Hematopoietic multipotent progenitor cell treated with erythropoietin and hydrocortisone succinate and interleukin-3 and kit ligand, for 6 days (in vitro differentiated cells): ENCODE measurements at regions not wholly inside any gene's neighbourhood (a gene's known extent, or its start where the extent isn't known, plus 50 kb on each side); places are given as distances from the start of the nearest gene placed in this dataset.
"Not testable (repeated sequence)": the region's sequence is repeated elsewhere in the genome, so short reads cannot be mapped to it uniquely, and the experiment has no call there.

Experiments used
- DNase-seq: peaks from one replicate; pipeline ENCODE4 v3.0.0-alpha.2; 2015

DNA sequence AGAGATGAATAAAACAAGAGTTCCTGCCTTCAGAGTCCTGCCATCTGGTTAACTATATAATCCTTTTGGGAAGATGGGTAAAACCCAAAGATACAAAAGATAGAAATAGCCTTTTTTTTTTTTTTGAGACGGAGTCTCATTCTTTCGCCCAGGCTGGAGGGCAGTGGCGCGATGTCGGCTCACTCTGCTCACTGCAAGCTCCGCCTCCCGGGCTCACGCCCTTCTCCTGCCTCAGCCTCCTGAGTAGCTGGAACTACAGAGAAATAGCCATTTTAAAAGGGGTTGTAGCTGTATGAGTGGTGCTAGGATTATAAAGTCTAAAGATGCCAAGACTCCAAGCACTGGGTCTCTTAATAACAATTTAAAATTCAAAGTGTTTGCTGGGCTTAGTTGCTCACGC is 97.2 kb downstream of the KDR start:
- no peak for DNase-seq

DNA sequence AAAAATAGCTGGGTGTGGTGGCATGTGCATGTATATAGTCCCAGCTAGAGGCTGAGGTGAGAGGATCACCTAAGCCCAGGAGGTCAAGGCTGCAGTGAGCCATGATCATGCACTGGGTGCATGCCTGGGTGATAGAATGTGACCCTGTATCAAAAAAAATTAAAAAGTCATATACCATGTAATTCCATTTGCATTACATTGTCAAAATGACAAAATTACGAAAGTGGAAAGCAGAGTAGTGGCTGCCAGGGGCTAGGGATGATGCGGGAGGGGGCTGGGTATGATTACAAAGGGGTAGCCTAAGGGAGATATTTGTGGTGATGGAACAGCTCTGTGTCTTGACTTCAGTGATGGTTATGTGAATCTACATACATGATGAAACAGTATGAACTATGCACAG is 97.8 kb downstream of the KDR start:
- DNase-seq: no peak

DNA sequence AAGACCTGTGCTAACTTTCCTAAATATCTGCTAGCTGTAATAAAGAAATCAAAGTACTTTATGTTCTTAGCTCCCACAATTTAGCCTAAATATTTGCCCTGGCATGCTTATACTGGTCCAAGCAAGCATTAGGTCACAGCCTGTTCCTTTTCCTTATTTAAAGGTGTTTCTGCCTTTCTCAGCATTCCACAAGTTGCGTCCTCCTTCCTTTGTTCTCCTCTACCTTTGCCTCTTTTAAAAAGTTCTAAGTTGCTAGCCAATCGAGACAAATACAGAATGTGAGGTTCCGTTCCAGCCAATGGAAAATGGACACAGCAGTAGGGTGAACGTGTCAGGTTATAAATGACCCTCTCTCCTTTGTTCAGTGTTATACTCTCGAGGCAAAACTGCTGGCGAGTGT is 99.9 kb downstream of the KDR start:
- DNase-seq: not testable (repeated sequence)

DNA sequence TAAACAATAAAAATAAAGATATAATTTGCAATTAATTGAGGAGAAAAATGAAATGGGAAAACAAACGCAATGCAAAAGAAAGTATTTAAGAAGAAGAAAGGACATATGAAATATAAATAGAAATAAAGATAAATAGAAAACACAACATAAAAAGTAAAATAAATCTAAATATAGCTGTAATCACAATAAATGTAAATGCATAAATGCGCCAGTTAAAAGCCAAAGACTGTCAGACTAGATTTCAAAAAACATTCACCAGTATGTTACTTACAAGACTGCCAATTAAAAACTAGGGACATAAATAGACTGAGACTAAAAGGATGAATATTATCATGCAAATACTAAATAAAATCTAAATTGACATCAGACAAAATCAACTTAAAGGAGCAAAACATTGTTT is 102.4 kb downstream of the KDR start:
- DNase-seq: no peak

DNA sequence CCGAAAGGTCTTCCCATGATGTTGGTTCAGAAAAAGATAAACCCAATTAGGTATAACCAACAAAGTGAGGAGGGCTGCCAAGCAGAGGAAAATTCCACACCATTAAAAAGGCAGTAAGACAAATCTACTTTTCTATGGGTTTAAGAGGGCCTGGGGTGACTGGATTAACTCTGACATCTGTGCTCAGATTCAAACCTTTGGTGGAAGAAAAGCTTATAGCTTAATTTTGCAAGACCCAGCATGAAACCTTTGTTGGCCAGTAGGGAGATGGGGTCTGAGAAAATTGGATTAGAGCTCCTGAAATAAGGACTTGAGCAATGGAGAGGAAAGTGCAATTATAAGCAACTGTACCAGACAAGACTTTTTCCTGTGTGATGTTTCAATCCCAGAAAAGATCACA is 104.2 kb downstream of the KDR start:
- DNase-seq: no peak

DNA sequence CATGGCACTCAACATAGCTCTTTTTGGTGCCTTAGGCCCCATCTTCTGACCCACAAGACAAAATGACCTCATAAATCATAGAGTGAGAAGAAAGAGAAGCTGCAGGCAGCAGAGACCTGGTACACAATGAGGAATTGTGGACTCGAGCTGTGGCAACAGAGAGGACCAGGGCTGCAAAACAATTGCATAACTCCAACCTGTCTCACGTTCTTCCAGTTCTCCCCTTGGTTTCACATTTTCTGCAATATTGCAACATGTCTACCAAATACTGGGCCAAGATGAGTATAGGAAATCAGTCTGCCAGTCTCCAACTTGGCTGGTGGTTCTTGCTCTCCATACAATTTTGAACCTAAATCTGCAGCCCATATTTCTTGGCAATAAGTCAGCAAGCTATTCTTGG is 105.3 kb downstream of the KDR start:
- no peak for DNase-seq

DNA sequence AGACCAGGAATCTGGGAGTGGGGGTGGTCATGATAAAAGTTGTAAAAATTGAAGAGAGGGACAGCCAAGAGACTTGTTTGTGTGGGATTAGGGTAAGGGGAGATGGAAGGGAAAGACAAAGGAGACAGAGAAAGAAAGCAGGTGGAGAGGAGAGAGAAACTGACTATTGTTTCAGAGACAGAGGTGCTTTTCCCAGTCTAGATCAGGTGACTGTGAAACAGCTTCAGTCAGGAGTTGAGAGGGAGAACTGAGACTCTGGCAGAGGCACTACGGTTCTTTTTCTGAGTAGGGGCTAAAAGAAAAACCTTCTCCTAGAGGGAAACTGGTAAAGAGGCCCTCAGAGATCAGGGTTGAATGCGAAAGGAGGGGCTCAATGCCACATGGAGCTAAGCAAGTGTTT is 106.4 kb downstream of the KDR start:
- no peak for DNase-seq

DNA sequence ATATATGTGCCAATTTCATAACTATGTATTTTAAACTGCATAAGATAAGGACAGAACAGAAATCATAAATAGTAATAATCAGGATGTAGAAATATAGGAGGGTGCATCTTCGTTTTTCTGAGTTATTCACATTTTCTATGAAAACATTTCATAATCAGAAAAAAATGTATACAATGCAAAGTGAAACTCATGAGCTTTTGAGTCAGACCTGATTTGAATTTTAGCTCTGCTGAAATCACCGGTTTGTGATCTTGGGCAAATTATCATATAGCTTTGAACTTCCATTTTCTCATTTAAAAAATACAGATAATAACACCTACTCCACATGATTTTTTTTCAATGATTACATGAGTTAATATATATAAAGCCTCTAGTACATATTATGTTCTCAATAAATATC is 106.9 kb downstream of the KDR start:
- no peak for DNase-seq

DNA sequence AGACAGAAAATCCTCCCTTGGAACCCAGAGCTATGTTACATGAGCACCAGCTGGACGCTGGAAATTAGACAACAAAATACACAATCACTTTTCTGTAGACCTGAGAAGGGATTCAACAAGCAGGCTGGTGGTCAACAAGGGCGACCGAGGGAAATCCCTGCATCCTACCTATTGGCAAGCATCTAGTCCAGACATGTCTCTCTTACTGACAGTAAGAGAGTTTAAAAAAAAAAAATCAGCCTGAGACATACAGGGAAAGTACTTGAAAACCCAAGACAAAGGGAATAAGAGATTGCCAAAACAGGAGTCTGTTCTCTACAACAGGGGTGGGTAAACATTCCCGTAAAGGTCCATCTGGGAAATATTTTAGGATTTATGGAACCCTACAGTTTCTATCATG is 108.0 kb downstream of the KDR start:
- DNase-seq: no peak

DNA sequence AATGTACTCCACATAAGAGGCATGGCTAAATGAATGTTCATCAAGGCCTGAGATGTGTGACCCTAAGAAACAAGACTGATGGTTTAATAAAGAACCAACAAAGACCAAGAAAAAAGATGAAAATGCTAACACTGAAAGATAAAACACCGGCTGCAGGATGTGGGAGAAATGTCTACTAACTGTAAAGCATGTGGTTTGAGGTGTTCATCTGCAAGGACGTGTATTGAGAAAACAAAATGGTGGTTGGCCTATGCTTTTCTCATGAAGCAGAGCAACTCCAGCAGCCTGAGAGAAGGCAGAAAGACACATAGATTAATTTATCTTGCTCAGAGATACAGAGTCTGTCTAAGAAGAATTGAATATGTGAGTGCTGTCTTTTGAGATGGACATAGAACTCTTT is 109.3 kb downstream of the KDR start:
- DNase-seq: no peak

DNA sequence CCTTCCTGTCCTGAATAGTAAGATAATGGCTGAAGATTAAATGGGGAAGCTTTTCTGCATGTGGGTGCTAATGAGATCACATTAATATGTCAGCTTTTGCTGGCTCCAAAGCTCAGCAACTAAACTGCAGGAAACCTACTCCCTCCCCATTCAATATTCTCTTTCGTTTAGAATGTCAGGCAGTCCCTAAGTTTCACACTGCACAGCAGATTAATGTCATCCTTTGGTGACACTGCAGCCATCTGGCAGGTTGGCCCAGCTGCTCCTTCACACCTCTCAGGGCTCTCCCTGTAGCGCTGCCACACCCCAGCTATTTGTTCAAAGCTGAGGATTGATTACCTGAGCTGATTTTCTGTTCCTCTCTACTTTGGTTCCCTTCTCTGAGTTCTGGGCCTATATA is 110.5 kb downstream of the KDR start:
- no peak for DNase-seq

DNA sequence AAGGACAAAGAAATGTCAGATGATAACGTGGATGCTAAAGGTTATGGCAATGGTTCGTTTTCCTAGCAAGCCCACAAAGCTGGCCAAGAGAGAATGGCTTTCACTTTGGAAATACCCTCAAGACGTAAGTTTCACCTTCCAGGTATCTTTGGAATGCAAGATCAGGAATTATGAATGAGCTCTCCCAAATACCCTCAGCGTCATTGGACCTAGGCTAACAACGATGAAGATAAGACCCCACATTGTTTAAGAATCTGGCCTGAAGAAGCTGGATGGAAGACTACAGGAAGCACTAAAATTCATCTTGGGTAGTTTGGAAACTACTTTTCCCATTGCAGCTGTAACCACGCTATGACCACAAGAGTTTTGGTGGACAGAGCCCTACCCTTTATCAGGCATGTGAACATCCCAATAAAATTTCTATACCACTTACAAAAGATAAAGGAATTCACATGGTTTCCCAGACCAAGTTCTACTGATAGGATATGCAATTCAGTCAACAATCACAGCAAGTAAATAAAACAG is 111.9 kb downstream of the KDR start:
- no peak for DNase-seq

DNA sequence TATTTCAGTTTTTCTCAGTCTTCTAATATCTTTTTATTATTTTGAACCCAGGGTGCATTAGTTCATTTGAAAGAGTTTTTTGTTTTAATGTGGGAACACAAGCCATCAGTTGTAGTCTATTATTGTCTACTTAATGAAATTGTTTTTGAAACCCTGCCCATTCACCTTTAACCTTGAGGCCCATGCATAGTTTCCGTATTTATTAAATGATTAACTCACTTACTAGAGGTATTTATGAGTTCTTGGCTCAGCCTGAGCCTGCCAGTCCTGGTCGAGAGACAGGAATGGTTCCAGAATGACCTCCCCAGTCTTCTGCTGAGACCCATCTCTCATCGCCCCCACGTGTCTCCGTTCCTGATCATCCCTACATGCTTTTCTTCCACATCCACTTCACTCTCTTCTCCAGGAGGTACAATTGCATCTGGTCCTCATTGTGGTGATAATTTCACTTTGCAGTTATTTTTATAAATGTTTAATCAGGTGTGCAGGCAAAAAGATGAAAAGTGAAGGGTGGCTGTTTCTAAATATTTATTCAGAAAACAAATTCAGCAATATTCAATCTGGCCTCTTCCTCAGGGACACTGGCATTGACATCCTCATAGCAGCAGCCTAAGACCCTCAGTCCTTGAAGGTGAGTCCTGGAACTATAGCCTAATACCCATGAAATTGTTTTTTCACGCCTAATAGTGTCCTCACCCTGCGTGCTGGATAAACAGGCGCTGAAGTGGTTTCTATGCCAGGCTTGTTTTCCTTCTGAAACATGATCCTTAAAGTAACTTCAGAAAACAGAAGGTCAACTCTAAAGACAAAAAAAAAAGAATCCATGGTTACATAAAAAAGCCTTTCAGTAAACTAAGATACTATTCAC is 112.8 kb downstream of the KDR start:
- no peak for DNase-seq

DNA sequence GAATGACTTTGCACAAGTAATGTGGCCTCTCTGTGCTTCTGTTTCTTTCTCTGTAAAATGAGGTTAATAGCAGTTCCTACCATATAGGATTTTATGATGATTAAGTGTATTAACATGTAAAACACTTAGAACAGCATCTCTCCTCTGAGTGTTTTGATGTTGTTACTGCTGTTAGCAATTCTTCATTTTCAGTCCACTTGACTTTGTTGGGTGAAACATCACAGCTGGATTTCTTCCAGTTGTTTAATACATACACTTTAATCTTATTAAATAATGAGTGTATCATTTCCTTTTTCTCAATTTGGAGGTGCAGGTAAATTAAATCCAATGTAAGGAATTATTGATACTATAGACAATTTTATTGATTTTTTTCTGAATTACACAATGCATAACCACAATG is 113.6 kb downstream of the KDR start:
- DNase-seq: no peak

DNA sequence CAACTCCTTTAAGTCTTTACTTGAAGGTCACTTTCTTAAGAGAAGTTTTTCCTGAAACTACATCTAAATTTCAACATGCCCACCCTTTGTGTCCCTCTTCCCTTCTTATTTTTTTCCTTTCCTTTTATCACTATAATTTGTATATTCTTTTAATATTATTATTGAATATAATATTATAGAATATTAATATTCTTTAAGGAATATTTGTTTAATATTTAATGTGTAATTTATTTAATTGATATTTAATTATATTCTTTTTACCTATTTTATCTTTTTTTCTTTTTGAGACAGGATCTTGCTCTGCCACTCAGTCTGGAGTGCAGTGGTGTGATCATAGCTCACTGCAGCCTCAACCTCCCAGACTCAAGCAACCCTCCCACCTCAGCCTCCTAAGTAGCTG is 114.8 kb downstream of the KDR start:
- no peak for DNase-seq

DNA sequence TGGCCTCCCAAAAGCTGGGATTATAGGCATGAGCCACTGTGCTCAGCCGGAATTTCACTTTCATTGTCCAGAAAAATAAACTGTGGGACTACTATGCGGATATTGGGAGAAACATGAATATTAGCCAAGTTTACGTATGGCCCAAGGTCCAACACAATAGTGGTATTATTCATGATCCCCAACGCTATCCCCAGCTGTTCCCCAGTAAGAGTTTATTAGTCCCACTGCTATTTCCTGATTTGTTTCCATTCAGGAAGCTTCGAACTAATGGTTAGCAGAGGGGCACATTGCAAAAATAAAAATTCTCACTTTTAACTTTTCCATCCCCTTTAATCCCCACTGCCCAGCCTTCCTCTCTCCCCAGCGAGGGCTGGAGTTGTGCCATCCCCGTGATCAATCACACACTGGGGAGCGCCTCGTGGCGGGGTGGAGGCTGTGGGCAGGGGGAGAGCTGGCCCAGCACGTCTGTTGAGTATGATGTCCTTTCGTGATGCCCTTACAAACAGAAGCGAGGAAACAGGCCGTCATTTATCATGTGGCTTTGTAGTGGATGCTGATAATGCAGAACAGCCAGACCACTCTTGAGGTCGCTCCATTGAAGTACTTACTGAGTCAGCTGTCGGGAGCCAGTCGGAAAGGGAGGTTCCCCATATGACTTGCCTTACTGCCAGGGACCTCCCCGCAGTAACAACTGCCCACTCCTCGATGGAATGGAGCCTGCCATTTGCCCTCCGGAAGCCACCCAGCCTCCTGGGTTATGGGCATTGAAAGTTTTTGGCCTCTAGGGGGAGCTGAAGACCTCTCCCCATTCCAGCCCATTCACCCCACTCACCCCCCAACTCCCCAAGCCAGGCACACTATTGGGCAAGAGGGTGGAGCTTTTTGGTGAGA is 117.0 kb downstream of the KDR start:
- peak; percentile 3 for DNase-seq

DNA sequence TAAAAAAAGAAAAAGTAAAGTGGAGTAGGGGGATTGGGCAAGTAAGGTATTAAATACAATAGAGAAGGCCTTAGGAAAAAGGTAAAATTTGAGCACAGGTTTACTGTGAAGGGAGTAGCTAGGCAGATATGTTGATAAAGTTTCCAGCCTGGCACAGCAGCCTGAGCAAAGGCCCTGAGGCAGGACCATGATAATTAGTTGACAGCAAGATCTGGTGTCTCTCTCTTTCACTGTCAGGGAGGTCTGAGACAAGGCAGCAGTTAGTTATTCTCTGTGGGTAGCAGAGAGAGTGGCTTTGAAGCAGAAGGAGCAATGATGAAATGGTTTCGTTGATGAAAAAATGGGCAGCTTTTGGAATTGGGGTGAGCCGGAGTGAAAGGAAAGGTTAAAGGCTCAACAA is 119.5 kb downstream of the KDR start:
- DNase-seq: no peak

DNA sequence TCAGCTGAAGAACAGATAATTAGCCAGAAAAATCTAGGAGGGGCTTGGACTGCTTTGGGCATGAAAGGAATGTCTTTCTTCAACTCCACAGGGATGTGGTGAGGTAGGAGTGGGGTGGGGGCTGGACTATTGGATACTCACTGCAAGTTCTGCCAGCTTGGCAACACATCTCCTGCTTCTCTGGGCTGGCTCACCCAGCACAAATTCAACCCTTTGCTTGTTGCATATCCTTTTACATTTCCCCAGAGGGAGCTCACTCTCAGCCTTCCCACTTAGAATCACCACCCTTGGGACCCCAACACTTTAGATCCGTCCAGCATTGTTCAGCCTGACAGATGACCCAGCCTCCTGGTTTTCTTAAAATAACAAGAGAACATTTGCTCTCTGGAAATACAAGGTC is 120.6 kb downstream of the KDR start:
- no peak for DNase-seq

DNA sequence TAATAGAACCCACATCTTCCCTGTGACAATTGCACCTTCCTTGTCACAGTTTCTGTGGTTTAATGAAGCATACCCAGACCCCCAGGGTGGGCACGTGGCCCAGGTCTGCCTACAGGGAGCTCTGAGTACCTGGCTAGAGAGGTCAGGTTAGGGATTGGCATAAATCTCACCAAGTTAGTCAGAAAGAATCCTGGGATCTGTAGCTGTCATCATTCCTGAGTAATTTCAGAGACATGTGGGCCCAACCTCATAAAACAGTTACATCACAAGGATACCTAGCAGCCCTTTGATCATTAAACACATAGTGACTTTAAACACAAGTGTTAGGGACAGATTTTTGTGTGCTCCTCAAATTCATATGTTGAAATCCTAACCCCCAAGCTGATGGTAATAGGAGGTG is 123.0 kb downstream of the KDR start:
- DNase-seq: no peak

DNA sequence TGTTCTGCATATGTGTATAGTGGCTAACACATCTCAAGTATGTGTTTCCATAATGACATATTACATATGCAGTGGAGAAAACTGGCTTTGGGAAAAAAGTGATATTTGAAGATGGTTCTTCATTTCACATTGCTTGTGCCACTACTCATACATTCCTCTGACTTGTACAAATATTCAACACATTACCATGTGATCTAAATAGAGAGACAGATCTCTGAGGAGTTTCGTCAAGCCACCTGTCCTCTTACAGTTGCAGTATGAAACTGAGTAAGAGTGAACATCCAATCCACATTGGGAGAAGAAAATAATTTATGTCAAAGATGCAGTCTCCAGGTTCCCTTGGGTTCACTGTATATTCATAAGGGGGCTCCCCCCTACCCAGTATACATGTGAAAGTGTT is 123.9 kb downstream of the KDR start:
- no peak for DNase-seq

DNA sequence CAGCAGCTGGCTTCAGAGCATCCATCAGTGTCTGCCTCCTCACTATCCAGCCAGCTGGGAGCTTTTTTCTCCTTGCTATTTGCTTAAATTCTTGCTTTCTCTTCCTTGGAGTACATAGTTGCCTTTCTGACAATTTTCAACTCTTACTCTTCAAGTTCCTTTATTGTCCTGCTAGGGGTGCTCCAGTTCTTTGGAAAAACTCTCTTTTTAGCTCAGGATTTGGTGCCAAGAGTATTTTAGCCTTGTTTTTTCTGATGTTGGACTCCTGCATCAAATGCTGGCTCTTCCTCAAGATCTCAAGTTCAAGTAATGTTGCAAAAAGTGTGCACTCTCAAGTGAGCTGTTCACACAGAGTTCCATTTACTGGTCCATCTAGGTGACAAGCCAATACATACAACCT is 126.4 kb downstream of the KDR start:
- no peak for DNase-seq

DNA sequence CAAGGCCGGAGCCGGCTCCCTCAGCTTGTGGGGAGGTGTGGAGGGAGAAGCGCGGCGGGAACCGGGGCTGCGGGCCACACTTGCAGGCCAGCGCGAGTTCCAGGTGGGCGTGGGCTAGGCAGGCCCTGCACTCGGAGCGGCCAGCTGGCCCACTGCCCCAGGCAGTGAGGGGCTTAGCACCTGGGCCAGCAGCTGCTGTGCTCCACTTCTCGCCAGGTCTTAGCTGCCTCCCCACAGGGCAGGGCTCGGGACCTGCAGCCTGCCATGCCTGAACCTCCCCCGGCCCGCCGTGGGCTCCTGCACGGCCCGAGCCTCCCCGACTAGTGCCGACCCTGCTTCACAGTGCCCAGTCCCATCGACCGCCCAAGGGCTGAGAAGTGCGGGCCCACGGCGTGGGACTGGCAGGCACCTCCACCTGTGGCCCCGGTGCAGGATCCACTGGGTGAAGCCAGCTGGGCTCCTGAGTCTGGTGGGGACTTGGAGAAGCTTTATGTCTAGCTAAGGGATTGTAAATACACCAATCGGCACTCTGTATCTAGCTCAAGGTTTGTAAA is 131.8 kb downstream of the KDR start:
- not testable (repeated sequence) for DNase-seq

DNA sequence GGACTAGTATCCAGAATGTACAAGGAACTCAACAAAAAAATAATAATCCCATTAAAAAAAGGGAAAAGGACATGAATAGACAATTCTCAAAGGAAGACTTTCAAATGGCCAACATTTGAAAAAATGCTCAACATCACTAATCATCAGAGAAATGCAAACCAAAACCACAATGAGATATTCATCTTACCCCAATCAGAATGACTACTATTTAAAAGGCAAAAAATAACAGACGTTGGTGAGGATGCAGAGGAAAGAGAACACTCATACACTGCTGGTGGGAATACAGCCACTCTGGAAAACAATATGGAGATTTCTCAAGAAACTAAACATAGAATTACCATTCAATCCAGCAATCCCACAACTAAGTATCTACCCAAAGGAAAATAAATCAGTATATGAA is 133.1 kb downstream of the KDR start:
- no peak for DNase-seq

DNA sequence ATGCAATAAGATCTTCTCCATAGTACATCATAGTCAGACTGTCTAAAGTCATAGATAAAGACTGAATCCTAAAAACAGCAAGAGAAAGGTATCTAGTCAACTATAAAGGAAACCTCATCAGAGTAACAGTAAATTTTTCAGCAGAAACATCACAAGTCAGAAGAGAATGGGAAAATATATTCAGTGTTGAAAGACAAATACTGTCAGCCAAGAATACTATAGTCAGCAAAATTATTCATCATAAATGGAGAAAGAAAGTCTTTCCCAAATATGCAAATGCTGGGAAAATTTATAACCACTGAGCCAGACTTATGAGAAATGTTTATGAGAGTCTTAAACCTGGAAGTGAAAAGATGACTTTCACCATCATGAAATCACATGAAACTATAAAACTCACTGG is 136.7 kb downstream of the KDR start:
- no peak for DNase-seq
